ENCODE measurements at regions not wholly inside any gene's neighbourhood (a gene's known extent, or its start where the extent isn't known, plus 50 kb on each side); places are given as distances from the start of the nearest gene placed in this dataset.

DNA sequence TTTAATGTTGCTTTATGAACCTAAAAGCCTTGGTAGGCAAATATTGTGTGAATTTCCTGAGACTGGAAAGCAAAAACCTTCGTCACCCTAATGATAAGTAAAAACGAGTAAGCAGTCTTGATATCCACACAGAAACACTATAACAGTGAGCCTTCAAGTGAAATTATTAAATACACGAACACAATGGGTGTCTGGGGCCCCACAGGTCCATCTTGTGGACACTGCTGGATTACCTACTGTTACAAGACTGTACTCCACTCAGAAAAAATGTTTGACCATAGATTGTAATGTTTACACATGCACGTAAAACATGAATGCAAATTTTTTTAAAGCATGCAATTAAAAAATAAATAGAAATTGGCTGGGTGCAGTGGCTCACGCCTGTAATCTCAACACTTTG, 466.9 kb downstream of the CD83 start:
- TF ChIP-seq, protein P1, sequence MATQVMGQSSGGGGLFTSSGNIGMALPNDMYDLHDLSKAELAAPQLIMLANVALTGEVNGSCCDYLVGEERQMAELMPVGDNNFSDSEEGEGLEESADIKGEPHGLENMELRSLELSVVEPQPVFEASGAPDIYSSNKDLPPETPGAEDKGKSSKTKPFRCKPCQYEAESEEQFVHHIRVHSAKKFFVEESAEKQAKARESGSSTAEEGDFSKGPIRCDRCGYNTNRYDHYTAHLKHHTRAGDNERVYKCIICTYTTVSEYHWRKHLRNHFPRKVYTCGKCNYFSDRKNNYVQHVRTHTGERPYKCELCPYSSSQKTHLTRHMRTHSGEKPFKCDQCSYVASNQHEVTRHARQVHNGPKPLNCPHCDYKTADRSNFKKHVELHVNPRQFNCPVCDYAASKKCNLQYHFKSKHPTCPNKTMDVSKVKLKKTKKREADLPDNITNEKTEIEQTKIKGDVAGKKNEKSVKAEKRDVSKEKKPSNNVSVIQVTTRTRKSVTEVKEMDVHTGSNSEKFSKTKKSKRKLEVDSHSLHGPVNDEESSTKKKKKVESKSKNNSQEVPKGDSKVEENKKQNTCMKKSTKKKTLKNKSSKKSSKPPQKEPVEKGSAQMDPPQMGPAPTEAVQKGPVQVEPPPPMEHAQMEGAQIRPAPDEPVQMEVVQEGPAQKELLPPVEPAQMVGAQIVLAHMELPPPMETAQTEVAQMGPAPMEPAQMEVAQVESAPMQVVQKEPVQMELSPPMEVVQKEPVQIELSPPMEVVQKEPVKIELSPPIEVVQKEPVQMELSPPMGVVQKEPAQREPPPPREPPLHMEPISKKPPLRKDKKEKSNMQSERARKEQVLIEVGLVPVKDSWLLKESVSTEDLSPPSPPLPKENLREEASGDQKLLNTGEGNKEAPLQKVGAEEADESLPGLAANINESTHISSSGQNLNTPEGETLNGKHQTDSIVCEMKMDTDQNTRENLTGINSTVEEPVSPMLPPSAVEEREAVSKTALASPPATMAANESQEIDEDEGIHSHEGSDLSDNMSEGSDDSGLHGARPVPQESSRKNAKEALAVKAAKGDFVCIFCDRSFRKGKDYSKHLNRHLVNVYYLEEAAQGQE (IDR thresholded peaks at IDR 0.05; ENCODE audit: insufficient read depth in 1 of 2, low read depth in 2 of 2, low read length in 2 of 2), result no peak
- TF ChIP-seq SIN3A (IDR thresholded peaks at IDR 0.05; ENCODE audit: borderline replicate concordance, insufficient read depth, low read length), result no peak
